HG02642 (cell line): ENCODE measurements at regions not wholly inside any gene's neighbourhood (a gene's known extent, or its start where the extent isn't known, plus 50 kb on each side); places are given as distances from the start of the nearest gene placed in this dataset.
A peak's percentile ranks its signal among the peaks of the same experiment; 100 is the strongest.

Source experiments
- ATAC-seq: cut with Tn5 transposase; IDR thresholded peaks from one replicate; pipeline ENCODE4 v1.9.1; 2021; ENCODE audit warnings: mild to moderate bottlenecking; ENCODE audit not compliant: unreplicated experiment, poor library complexity

GRCh38 chr2:118257696-118258095 is 169.4 kb downstream of the INSIG2 start:
- ATAC-seq = no peak

GRCh38 chr2:118255771-118256372 is 167.6 kb downstream of the INSIG2 start:
- no peak for ATAC-seq

GRCh38 chr2:118255301-118255700 is 167.0 kb downstream of the INSIG2 start:
- ATAC-seq = no peak

GRCh38 chr2:118254116-118254515 is 165.8 kb downstream of the INSIG2 start:
- ATAC-seq = no peak

GRCh38 chr2:118251427-118251826 is 163.2 kb downstream of the INSIG2 start:
- no peak for ATAC-seq

GRCh38 chr2:118250463-118250862 is 162.2 kb downstream of the INSIG2 start:
- ATAC-seq = no peak

GRCh38 chr2:118250001-118250400 is 161.7 kb downstream of the INSIG2 start:
- ATAC-seq = peak; percentile 47

- peak; percentile 83 for ATAC-seq
Measured at GRCh38 chr2:118249531-118249930, 161.3 kb downstream of the INSIG2 start.

GRCh38 chr2:118246726-118247125 is 158.5 kb downstream of the INSIG2 start:
- no peak for ATAC-seq

GRCh38 chr2:118246079-118246478 is 157.8 kb downstream of the INSIG2 start:
- no peak for ATAC-seq

GRCh38 chr2:118244686-118245085 is 156.4 kb downstream of the INSIG2 start:
- no peak for ATAC-seq

- ATAC-seq = no peak
Measured at GRCh38 chr2:118243031-118243430, 154.8 kb downstream of the INSIG2 start.

GRCh38 chr2:118242216-118242615 is 153.9 kb downstream of the INSIG2 start:
- ATAC-seq = peak; percentile 56

- no peak for ATAC-seq
Measured at GRCh38 chr2:118241128-118241527, 152.9 kb downstream of the INSIG2 start.

- ATAC-seq = no peak
Measured at GRCh38 chr2:118240276-118240675, 152.0 kb downstream of the INSIG2 start.

GRCh38 chr2:118239284-118239683 is 151.0 kb downstream of the INSIG2 start:
- no peak for ATAC-seq

GRCh38 chr2:118237451-118237850 is 149.2 kb downstream of the INSIG2 start:
- ATAC-seq = no peak

GRCh38 chr2:118232796-118233195 is 144.5 kb downstream of the INSIG2 start:
- no peak for ATAC-seq

- no peak for ATAC-seq
Measured at GRCh38 chr2:118232391-118232790, 144.1 kb downstream of the INSIG2 start.

- no peak for ATAC-seq
Measured at GRCh38 chr2:118231759-118232158, 143.5 kb downstream of the INSIG2 start.

- no peak for ATAC-seq
Measured at GRCh38 chr2:118227698-118228508, 139.6 kb downstream of the INSIG2 start.

- ATAC-seq = no peak
Measured at GRCh38 chr2:118225666-118226065, 137.4 kb downstream of the INSIG2 start.
